H1 (cell line): ENCODE measurements at regions not wholly inside any gene's neighbourhood (a gene's known extent, or its start where the extent isn't known, plus 50 kb on each side); places are given as distances from the start of the nearest gene placed in this dataset.

Experiments
- CTCF ChIA-PET: fragments of 300-600 bp; sonication (Branson Sonifier 250); formaldehyde crosslinking; loops from one replicate; lab custom pipeline; 2021; ENCODE audit not compliant: partially characterized antibody; lab: Charles Lee
- POLR2A ChIA-PET: fragments of 300-600 bp; sonication (Branson Sonifier 250); formaldehyde crosslinking; loops from one replicate; lab custom pipeline; 2021; ENCODE audit warnings: inconsistent platforms; ENCODE audit not compliant: partially characterized antibody; lab: Charles Lee
- DNase-seq, 2 experiments: peaks; one replicate each; pipeline versions ENCODE4 v3.0.0 to v3.0.0-alpha.2; 2010 to 2022; ENCODE audit warnings: low spot score in 2 of 2, low read depth in 1 of 2, mixed read lengths in 1 of 2
- FAIRE-seq: peaks from 2 replicates; lab custom pipeline; 2011; peaks lifted over from hg19 to GRCh38; lab: Jason Lieb, UNC
- H2AFZ ChIP-seq: 2 replicates; pipeline ENCODE4 v1.8.1; 2012; ENCODE audit warnings: low read length, inconsistent platforms
- H2AK5ac ChIP-seq: 2 replicates; pipeline ENCODE4 v1.6.1; 2013; ENCODE audit warnings: low read depth, low read length
- H2BK120ac ChIP-seq: replicated peaks from 2 replicates; pipeline ENCODE3; 2013; ENCODE audit warnings: low read depth, low read length, inconsistent platforms
- H2BK12ac ChIP-seq: 2 replicates; pipeline ENCODE4 v1.6.1; 2013; ENCODE audit warnings: low read depth, low read length
- H2BK15ac ChIP-seq: 2 replicates; pipeline ENCODE4 v1.6.1; 2013; ENCODE audit warnings: low read length
- H2BK20ac ChIP-seq: 2 replicates; pipeline ENCODE4 v1.6.1; 2013; ENCODE audit warnings: low read length
- H2BK5ac ChIP-seq: 2 replicates; pipeline ENCODE4 v1.6.1; 2013; ENCODE audit warnings: low read depth, low read length
- H3K14ac ChIP-seq: 2 replicates; pipeline ENCODE4 v1.6.1; 2013; ENCODE audit warnings: inconsistent platforms; ENCODE audit not compliant: insufficient read length
- H3K18ac ChIP-seq: 2 replicates; pipeline ENCODE4 v1.6.1; 2013; ENCODE audit warnings: low read length; ENCODE audit errors: extremely low read depth
- H3K23ac ChIP-seq: 2 replicates; pipeline ENCODE4 v1.6.1; 2013; ENCODE audit warnings: inconsistent platforms; ENCODE audit not compliant: insufficient read length
- H3K23me2 ChIP-seq: 2 replicates; pipeline ENCODE4 v1.6.1; 2013; ENCODE audit warnings: low read depth, low read length
- H3K27ac ChIP-seq: 2 replicates; pipeline ENCODE4 v1.6.1; 2011; ENCODE audit warnings: low read depth, low read length, inconsistent platforms
- H3K27me3 ChIP-seq, 4 experiments: replicated peaks in 1 of 4; 1 replicate in 1 of 4; 2 replicates in 3 of 4; pipeline versions ENCODE4 v1.6.1 to v1.8.1; 2011 to 2013; ENCODE audit warnings: low read length in 3 of 4, mild to moderate bottlenecking in 3 of 4, inconsistent platforms in 2 of 4, mixed read lengths in 2 of 4, moderate library complexity in 1 of 4; ENCODE audit not compliant: control insufficient read depth in 3 of 4, insufficient read depth in 3 of 4; ENCODE audit errors: extremely low read depth in 1 of 4
- H3K36me3 ChIP-seq, 4 experiments: 2 replicates each; pipeline versions ENCODE4 v1.6.1 to v1.8.1; 2011 to 2013; ENCODE audit warnings: mild to moderate bottlenecking in 4 of 4, low read length in 3 of 4, moderate library complexity in 2 of 4, control low read depth in 1 of 4, inconsistent platforms in 1 of 4; ENCODE audit not compliant: insufficient read depth in 4 of 4, control insufficient read depth in 2 of 4
- H3K4ac ChIP-seq: replicated peaks from 2 replicates; pipeline ENCODE3; 2013; ENCODE audit warnings: low read length, low read depth, mixed read lengths, inconsistent platforms; ENCODE audit not compliant: insufficient read length
- H3K4me1 ChIP-seq, 4 experiments: replicated peaks in 1 of 4; 1 replicate in 1 of 4; 2 replicates in 3 of 4; pipeline versions ENCODE4 v1.6.1 to v1.8.1; 2011 to 2013; ENCODE audit warnings: low read length in 3 of 4, inconsistent platforms in 2 of 4, mixed read lengths in 1 of 4; ENCODE audit not compliant: insufficient read depth in 4 of 4, control insufficient read depth in 3 of 4
- H3K4me2 ChIP-seq, 2 experiments: 2 replicates each; pipeline versions ENCODE4 v1.6.1 to v1.8.1; 2011 to 2013; ENCODE audit warnings: low read depth in 2 of 2, low read length in 2 of 2, control low read depth in 1 of 2, inconsistent platforms in 1 of 2, mild to moderate bottlenecking in 1 of 2; ENCODE audit not compliant: insufficient read depth in 1 of 2
- H3K4me3 ChIP-seq, 4 experiments: fragments of 200-600, 300-600 bp in 1 of 4; sonication (generic), shearing (Covaris generic), sonication (Bioruptor Twin) in 1 of 4; 2 replicates each; pipeline versions ENCODE4 v1.5.1 to v1.8.1; 2011 to 2016; ENCODE audit warnings: low read length in 4 of 4, low read depth in 3 of 4, control low read depth in 2 of 4, inconsistent platforms in 2 of 4, mild to moderate bottlenecking in 2 of 4, mixed read lengths in 1 of 4, moderate library complexity in 1 of 4; ENCODE audit not compliant: insufficient read depth in 2 of 4; ENCODE audit errors: extremely low read depth in 1 of 4
- H3K56ac ChIP-seq: replicated peaks from 2 replicates; pipeline ENCODE3; 2013; ENCODE audit warnings: low read depth, mild to moderate bottlenecking, mixed read lengths, low read length, inconsistent platforms; ENCODE audit not compliant: insufficient read length
- H3K79me1 ChIP-seq: 2 replicates; pipeline ENCODE4 v1.6.1; 2013; ENCODE audit warnings: low read depth, low read length, control low read depth
- H3K79me2 ChIP-seq, 2 experiments: 2 replicates each; pipeline versions ENCODE4 v1.6.1 to v1.8.1; 2012 to 2013; ENCODE audit warnings: low read length in 2 of 2, mild to moderate bottlenecking in 2 of 2, inconsistent platforms in 1 of 2; ENCODE audit not compliant: insufficient read depth in 2 of 2, control insufficient read depth in 1 of 2
- H3K9ac ChIP-seq, 4 experiments: replicated peaks in 1 of 4; 1 replicate in 1 of 4; 2 replicates in 3 of 4; pipeline versions ENCODE4 v1.6.1 to v1.8.1; 2011 to 2013; ENCODE audit warnings: low read depth in 3 of 4, low read length in 3 of 4, control low read depth in 2 of 4, mild to moderate bottlenecking in 2 of 4, moderate library complexity in 2 of 4, inconsistent platforms in 1 of 4; ENCODE audit errors: extremely low read depth in 1 of 4
- H3K9me3 ChIP-seq, 2 experiments: 2 replicates each; pipeline versions ENCODE4 v1.6.1 to v1.8.1; 2012 to 2013; ENCODE audit warnings: mild to moderate bottlenecking in 2 of 2, moderate library complexity in 2 of 2, control low read depth in 1 of 2, inconsistent platforms in 1 of 2, low read depth in 1 of 2, low read length in 1 of 2, mixed read lengths in 1 of 2; ENCODE audit not compliant: insufficient read depth in 2 of 2
- H4K20me1 ChIP-seq, 2 experiments: replicated peaks in 1 of 2; 2 replicates each; pipeline versions ENCODE3 to v1.8.1; 2011 to 2013; ENCODE audit warnings: inconsistent platforms in 2 of 2, low read length in 2 of 2, mild to moderate bottlenecking in 1 of 2; ENCODE audit not compliant: insufficient read depth in 2 of 2, control insufficient read depth in 1 of 2
- H4K5ac ChIP-seq: 2 replicates; pipeline ENCODE4 v1.6.1; 2013; ENCODE audit warnings: low read length, low read depth, mixed read lengths, inconsistent platforms; ENCODE audit not compliant: insufficient read length
- H4K8ac ChIP-seq: 2 replicates; pipeline ENCODE4 v1.8.0; 2013; ENCODE audit warnings: mild to moderate bottlenecking, moderate library complexity, low read length, inconsistent platforms; ENCODE audit not compliant: insufficient read depth; ENCODE audit errors: extremely low read depth
- H4K91ac ChIP-seq: replicated peaks from 2 replicates; pipeline ENCODE3; 2013; ENCODE audit warnings: low read length, mixed read lengths, inconsistent platforms; ENCODE audit not compliant: insufficient read length
- ASH2L ChIP-seq: fragments of 200-600, 300-600 bp; sonication (generic); IDR thresholded peaks from one replicate; pipeline ENCODE4 v1.7.1; 2017; ENCODE audit warnings: low read length
- BCL11A ChIP-seq, 2 experiments: IDR thresholded peaks; one replicate each; pipeline ENCODE4 v1.6.1; 2011; ENCODE audit warnings: low read depth in 2 of 2, low read length in 2 of 2, mild to moderate bottlenecking in 2 of 2
- CREB1 ChIP-seq: IDR thresholded peaks from 2 replicates; pipeline ENCODE4 v1.6.1; 2012; ENCODE audit warnings: inconsistent platforms
- FOSL1 ChIP-seq: IDR thresholded peaks from 2 replicates; pipeline ENCODE4 v1.6.1; 2011; ENCODE audit warnings: mild to moderate bottlenecking, low read depth, low read length, moderate library complexity; ENCODE audit not compliant: insufficient read depth
- HDAC2 ChIP-seq, 2 experiments: fragments of 300-600 bp in 1 of 2; sonication (generic) in 1 of 2; IDR thresholded peaks; 2 replicates each; pipeline ENCODE4 v1.6.1; 2011 to 2012; ENCODE audit warnings: low read depth in 2 of 2, low read length in 2 of 2, mild to moderate bottlenecking in 2 of 2, moderate library complexity in 2 of 2, borderline replicate concordance in 1 of 2, inconsistent platforms in 1 of 2
- JUN ChIP-seq: IDR thresholded peaks from 2 replicates; pipeline ENCODE4 v1.6.1; 2011; ENCODE audit warnings: low read depth, mild to moderate bottlenecking, improper control_type of control experiment, low read length
- KDM5A ChIP-seq: fragments of 200-600 bp; IDR thresholded peaks from 2 replicates; pipeline ENCODE4 v1.7.1; 2012; ENCODE audit warnings: mild to moderate bottlenecking, low read length, inconsistent platforms, mixed read lengths
- MAX ChIP-seq: IDR thresholded peaks from 2 replicates; pipeline ENCODE4 v1.6.1; 2012; ENCODE audit warnings: inconsistent platforms
- POLR2A ChIP-seq, 2 experiments: IDR thresholded peaks; 1 replicate in 1 of 2; 2 replicates in 1 of 2; pipeline ENCODE4 v1.6.1; 2011; ENCODE audit warnings: low read depth in 2 of 2, low read length in 2 of 2, mild to moderate bottlenecking in 2 of 2; ENCODE audit errors: control extremely low read depth in 1 of 2
- POU5F1 ChIP-seq: IDR thresholded peaks from 2 replicates; pipeline ENCODE4 v1.6.1; 2011; ENCODE audit warnings: low read depth, mild to moderate bottlenecking, low read length, moderate library complexity
- RAD21 ChIP-seq, 2 experiments: IDR thresholded peaks in 1 of 2; conservative IDR thresholded peaks in 1 of 2; 2 replicates each; pipeline ENCODE4 v1.6.1; 2011; ENCODE audit warnings: low read depth in 2 of 2, low read length in 2 of 2, improper control_type of control experiment in 1 of 2, inconsistent platforms in 1 of 2, mild to moderate bottlenecking in 1 of 2, moderate library complexity in 1 of 2
- SIX5 ChIP-seq: IDR thresholded peaks from 2 replicates; pipeline ENCODE4 v1.6.1; 2011; ENCODE audit warnings: mild to moderate bottlenecking, low read depth, low read length
- TAF7 ChIP-seq: optimal IDR thresholded peaks from 2 replicates; pipeline ENCODE3; 2011; ENCODE audit warnings: low read depth, mild to moderate bottlenecking, inconsistent platforms, low read length, moderate library complexity, borderline replicate concordance
- WGBS, 2 experiments: shearing (Covaris generic) in 1 of 2; methylation state at CpG; one replicate each; pipeline versions ENCODE4 v1.1.6 to v1.1.7; 2013 to 2015; ENCODE audit warnings: low lambda C conversion rate in 2 of 2, mixed read lengths in 2 of 2, inconsistent platforms in 1 of 2, low coverage in 1 of 2, missing lambda C conversion rate in 1 of 2; ENCODE audit not compliant: insufficient replicate concordance in 2 of 2, insufficient coverage in 1 of 2, insufficient read length in 1 of 2; ENCODE audit errors: extremely low coverage in 1 of 2, missing lambda C conversion rate in 1 of 2; 5-methylcytosine and 5-hydroxymethylcytosine counted together
- TF ChIP-seq, protein P1 (sequence below): IDR thresholded peaks from 2 replicates; pipeline ENCODE4 v1.6.1; 2012; ENCODE audit warnings: low read length, inconsistent platforms

- POLR2A ChIA-PET, result no interaction called here
- Histone ChIP-seq H3K4ac (no peak overlapping the region), H3K36me3 (no peaks in the 10 kb centered on the region), H3K4me2 (no peak overlapping the region), H4K8ac (no peak overlapping the region), H3K79me1 (no peaks in the 10 kb centered on the region), H3K27me3 (no peaks in the 10 kb centered on the region), H3K14ac (no peak overlapping the region), H2BK12ac (no peak overlapping the region), H4K20me1 (no peaks in the 10 kb centered on the region), H3K9me3 (no peaks in the 10 kb centered on the region), H3K4me1 (no peaks in the 10 kb centered on the region), H3K79me2 (no peaks in the 10 kb centered on the region), H2AFZ (no peak overlapping the region), H3K9ac (no peak overlapping the region), H3K56ac (no peak overlapping the region), H4K91ac (no peak overlapping the region), H2BK20ac (no peak overlapping the region), H3K27ac (no peak overlapping the region), H2AK5ac (no peak overlapping the region), H2BK5ac (no peak overlapping the region), H2BK120ac (no peak overlapping the region), H2BK15ac (no peak overlapping the region), H3K4me3 (no peak overlapping the region), H4K5ac (no peak overlapping the region), H3K18ac (no peak overlapping the region), H3K23ac (no peak overlapping the region), H3K23me2 (no peaks in the 10 kb centered on the region)
- CTCF ChIA-PET, result no interaction called here
- DNase-seq, result no peak
- WGBS, 2 experiments, result 94% methylated on average over 6 of the region's 6 CpGs; no CpG with 5 or more reads in 1 of the 2 experiments
- no peak for FAIRE-seq
- TF ChIP-seq KDM5A (no peak), FOSL1 (no peak), TAF7 (no peak), RAD21 (IDR thresholded peaks at IDR 0.05 in 1 of 2, conservative IDR thresholded peaks at IDR 0.05 in 1 of 2; ENCODE audit: low read depth in 2 of 2, low read length in 2 of 2) (no peak), CREB1 (no peak), POU5F1 (no peak), MAX (no peak), ASH2L (no peak), JUN (no peak), HDAC2 (IDR thresholded peaks at IDR 0.05; ENCODE audit: borderline replicate concordance in 1 of 2, low read depth in 2 of 2, low read length in 2 of 2) (no peak), BCL11A (IDR thresholded peaks at IDR 0.05; ENCODE audit: low read depth in 2 of 2, low read length in 2 of 2) (no peak), SIX5 (no peak), POLR2A (IDR thresholded peaks at IDR 0.05; ENCODE audit: control extremely low read depth in 1 of 2, low read depth in 2 of 2, low read length in 2 of 2) (no peak)
- TF ChIP-seq, protein P1, sequence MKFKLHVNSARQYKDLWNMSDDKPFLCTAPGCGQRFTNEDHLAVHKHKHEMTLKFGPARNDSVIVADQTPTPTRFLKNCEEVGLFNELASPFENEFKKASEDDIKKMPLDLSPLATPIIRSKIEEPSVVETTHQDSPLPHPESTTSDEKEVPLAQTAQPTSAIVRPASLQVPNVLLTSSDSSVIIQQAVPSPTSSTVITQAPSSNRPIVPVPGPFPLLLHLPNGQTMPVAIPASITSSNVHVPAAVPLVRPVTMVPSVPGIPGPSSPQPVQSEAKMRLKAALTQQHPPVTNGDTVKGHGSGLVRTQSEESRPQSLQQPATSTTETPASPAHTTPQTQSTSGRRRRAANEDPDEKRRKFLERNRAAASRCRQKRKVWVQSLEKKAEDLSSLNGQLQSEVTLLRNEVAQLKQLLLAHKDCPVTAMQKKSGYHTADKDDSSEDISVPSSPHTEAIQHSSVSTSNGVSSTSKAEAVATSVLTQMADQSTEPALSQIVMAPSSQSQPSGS, result no peak
Measured at GRCh38 chr13:84885868-84886267, 913.4 kb downstream of the SLITRK6 start.
